Fibroblast of lung (primary cell): ENCODE measurements at regions not wholly inside any gene's neighbourhood (a gene's known extent, or its start where the extent isn't known, plus 50 kb on each side); places are given as distances from the start of the nearest gene placed in this dataset.

Source experiments
- DNase-seq, 2 donors: peaks; one replicate each; pipeline versions ENCODE4 v3.0.0 to v3.0.0-alpha.2; 2010; ENCODE audit warnings: low read depth in 2 of 2
- H2AFZ ChIP-seq: 2 replicates; pipeline ENCODE4 v1.5.1; 2012; ENCODE audit warnings: low read length, control low read depth, inconsistent platforms
- H3K27ac ChIP-seq: 2 replicates; pipeline ENCODE4 v1.5.1; 2011; ENCODE audit warnings: low read length, control low read depth; ENCODE audit not compliant: insufficient read depth
- H3K27me3 ChIP-seq: 2 replicates; pipeline ENCODE4 v1.5.1; 2011; ENCODE audit warnings: mild to moderate bottlenecking, low read length; ENCODE audit not compliant: control insufficient read depth, insufficient read depth
- H3K36me3 ChIP-seq: 2 replicates; pipeline ENCODE4 v1.5.1; 2011; ENCODE audit warnings: low read length; ENCODE audit not compliant: control insufficient read depth, insufficient read depth
- H3K4me1 ChIP-seq: 2 replicates; pipeline ENCODE4 v1.5.1; 2011; ENCODE audit warnings: low read length; ENCODE audit not compliant: control insufficient read depth, insufficient read depth; ENCODE audit errors: extremely low read depth
- H3K4me2 ChIP-seq: 2 replicates; pipeline ENCODE4 v1.5.1; 2011; ENCODE audit warnings: low read length, control low read depth; ENCODE audit not compliant: insufficient read depth; ENCODE audit errors: extremely low read depth
- H3K4me3 ChIP-seq, 4 experiments: fragments of 200-600 bp in 1 of 4; sonication (generic) in 1 of 4; replicated peaks in 1 of 4; 2 replicates each; pipeline ENCODE4 v1.5.1; 2011 to 2016; ENCODE audit warnings: low read length in 4 of 4, low read depth in 3 of 4, mild to moderate bottlenecking in 3 of 4, control low read depth in 2 of 4, inconsistent platforms in 1 of 4, mixed read lengths in 1 of 4; ENCODE audit not compliant: insufficient read depth in 1 of 4; ENCODE audit errors: control extremely low read depth in 1 of 4
- H3K79me2 ChIP-seq: 2 replicates; pipeline ENCODE4 v1.5.1; 2012; ENCODE audit warnings: mild to moderate bottlenecking, low read length, inconsistent platforms; ENCODE audit not compliant: control insufficient read depth, insufficient read depth
- H3K9ac ChIP-seq: 2 replicates; pipeline ENCODE4 v1.5.1; 2011; ENCODE audit warnings: mild to moderate bottlenecking, low read length, control low read depth; ENCODE audit not compliant: insufficient read depth
- H3K9me3 ChIP-seq: 2 replicates; pipeline ENCODE4 v1.5.1; 2012; ENCODE audit warnings: low read depth, low read length; ENCODE audit not compliant: control insufficient read depth, insufficient read depth
- H4K20me1 ChIP-seq: 2 replicates; pipeline ENCODE4 v1.5.1; 2011; ENCODE audit warnings: low read length; ENCODE audit not compliant: control insufficient read depth, insufficient read depth; ENCODE audit errors: extremely low read depth
- CTCF ChIP-seq, 2 donors: IDR thresholded peaks in 1 of 2; conservative IDR thresholded peaks in 1 of 2; 1 replicate in 1 of 2; 2 replicates in 1 of 2; pipeline ENCODE4 v1.5.1; 2011 to 2012; ENCODE audit warnings: low read length in 2 of 2, control low read depth in 1 of 2, inconsistent platforms in 1 of 2, low read depth in 1 of 2, mild to moderate bottlenecking in 1 of 2
- EZH2 ChIP-seq: IDR thresholded peaks from 2 replicates; pipeline ENCODE4 v1.5.1; 2012; ENCODE audit warnings: low read length, control low read depth, mild to moderate bottlenecking; ENCODE audit errors: missing control alignments

- Histone ChIP-seq H3K9me3 (no peaks in the 10 kb centered on the region), H3K79me2 (no peaks in the 10 kb centered on the region), H3K4me3 (no peak overlapping the region), H3K9ac (no peak overlapping the region), H3K4me2 (no peak overlapping the region), H4K20me1 (no peaks in the 10 kb centered on the region), H3K36me3 (no peaks in the 10 kb centered on the region), H3K27ac (no peak overlapping the region), H3K4me1 (no peaks in the 10 kb centered on the region), H3K27me3 (no peaks in the 10 kb centered on the region), H2AFZ (no peak overlapping the region)
- TF ChIP-seq EZH2: no peak
- no peak for TF ChIP-seq CTCF (conservative IDR thresholded peaks at IDR 0.05 in 1 of 2, IDR thresholded peaks at IDR 0.05 in 1 of 2; ENCODE audit: low read depth in 1 of 2, low read length in 2 of 2)
- DNase-seq: no peak
Measured at GRCh38 chr1:229726061-229726460, 100.0 kb downstream of the URB2 start.

- TF ChIP-seq CTCF (conservative IDR thresholded peaks at IDR 0.05 in 1 of 2, IDR thresholded peaks at IDR 0.05 in 1 of 2; ENCODE audit: low read depth in 1 of 2, low read length in 2 of 2) (no peak), EZH2 (no peak)
- H3K9me3 ChIP-seq: no peaks in the 10 kb centered on the region
- DNase-seq: no peak
Measured at GRCh38 chr1:229729916-229730315, 103.9 kb downstream of the URB2 start.

GRCh38 chr1:229730573-229730972 is 104.5 kb downstream of the URB2 start:
- H3K27me3 ChIP-seq: no peaks in the 10 kb centered on the region
- no peaks in the 10 kb centered on the region for H3K9me3 ChIP-seq
- H4K20me1 ChIP-seq: no peaks in the 10 kb centered on the region
- no peak overlapping the region for H3K27ac ChIP-seq
- H3K9ac ChIP-seq: no peak overlapping the region
- no peak for TF ChIP-seq CTCF (conservative IDR thresholded peaks at IDR 0.05 in 1 of 2, IDR thresholded peaks at IDR 0.05 in 1 of 2; ENCODE audit: low read depth in 1 of 2, low read length in 2 of 2)
- no peak for TF ChIP-seq EZH2
- no peaks in the 10 kb centered on the region for H3K79me2 ChIP-seq
- no peak overlapping the region for H3K4me2 ChIP-seq
- H3K4me3 ChIP-seq: no peak overlapping the region
- H2AFZ ChIP-seq: no peak overlapping the region
- DNase-seq: no peak
- H3K36me3 ChIP-seq: no peaks in the 10 kb centered on the region
- no peaks in the 10 kb centered on the region for H3K4me1 ChIP-seq

More at GRCh38 chr1:229729916-229730315, 103.9 kb downstream of the URB2 start:
- no peak overlapping the region for H2AFZ ChIP-seq
- no peak overlapping the region for H3K4me3 ChIP-seq
- H3K36me3 ChIP-seq: no peaks in the 10 kb centered on the region
- no peak overlapping the region for H3K4me2 ChIP-seq
- H3K4me1 ChIP-seq: no peaks in the 10 kb centered on the region
- H3K9ac ChIP-seq: no peak overlapping the region
- no peaks in the 10 kb centered on the region for H4K20me1 ChIP-seq
- no peak overlapping the region for H3K27ac ChIP-seq
- no peaks in the 10 kb centered on the region for H3K79me2 ChIP-seq
- H3K27me3 ChIP-seq: no peaks in the 10 kb centered on the region
